HepG2 (cell line): ENCODE measurements at regions not wholly inside any gene's neighbourhood (a gene's known extent, or its start where the extent isn't known, plus 50 kb on each side); places are given as distances from the start of the nearest gene placed in this dataset.
A peak's percentile ranks its signal among the peaks of the same experiment; 100 is the strongest.
"Not testable (repeated sequence)": the region's sequence is repeated elsewhere in the genome, so short reads cannot be mapped to it uniquely, and the experiment has no call there.

Experiments
- CHCHD3 ChIP-seq: sonication (generic); formaldehyde crosslinking; IDR thresholded peaks from 2 replicates; pipeline ENCODE4 v1.8.0; 2022; ENCODE audit warnings: mild to moderate bottlenecking, missing genetic modification reagents, moderate library complexity
- GABPB1 ChIP-seq: IDR thresholded peaks from 2 replicates; pipeline ENCODE4 v1.6.1; 2016; ENCODE audit warnings: mild to moderate bottlenecking, missing genetic modification reagents, moderate library complexity, missing compliant biosample characterization
- HES4 ChIP-seq: sonication (generic); formaldehyde crosslinking; IDR thresholded peaks from 2 replicates; pipeline ENCODE4 v1.9.0; 2021; ENCODE audit warnings: mild to moderate bottlenecking, missing genetic modification reagents, borderline replicate concordance
- HMG20B ChIP-seq: conservative IDR thresholded peaks from 2 replicates; pipeline ENCODE4 v1.6.1; 2016; ENCODE audit warnings: missing genetic modification reagents, missing compliant biosample characterization
- HMGXB4 ChIP-seq, 2 experiments: sonication (generic) in 1 of 2; formaldehyde crosslinking in 1 of 2; IDR thresholded peaks; 2 replicates each; pipeline versions ENCODE4 v1.4.0 to v1.6.1; 2018 to 2020; ENCODE audit warnings: missing genetic modification reagents in 2 of 2, borderline replicate concordance in 1 of 2, low read depth in 1 of 2, mild to moderate bottlenecking in 1 of 2, missing biosample characterization in 1 of 2
- HNRNPLL ChIP-seq: fragments of 200-400 bp; formaldehyde crosslinking; IDR thresholded peaks from 2 replicates; pipeline ENCODE4 v1.6.1; 2017; ENCODE audit warnings: mild to moderate bottlenecking, low read depth, low read length; ENCODE audit not compliant: poor library complexity, severe bottlenecking
- ISL2 ChIP-seq: sonication (generic); formaldehyde crosslinking; IDR thresholded peaks from 2 replicates; pipeline ENCODE4 v1.5.0; 2020; ENCODE audit warnings: missing genetic modification reagents
- KDM5B ChIP-seq: sonication (generic); formaldehyde crosslinking; IDR thresholded peaks from 2 replicates; pipeline ENCODE4 v1.4.0; 2020; ENCODE audit warnings: missing genetic modification reagents, mild to moderate bottlenecking, borderline replicate concordance
- NFKB2 ChIP-seq: sonication (generic); formaldehyde crosslinking; IDR thresholded peaks from 2 replicates; pipeline ENCODE4 v1.4.0; 2020; ENCODE audit warnings: missing genetic modification reagents, borderline replicate concordance
- RXRA ChIP-seq: sonication (generic); formaldehyde crosslinking; IDR thresholded peaks from 2 replicates; pipeline ENCODE4 v1.5.1; 2020; ENCODE audit warnings: missing genetic modification reagents
- TCF12 ChIP-seq, 2 experiments: fragments of 450-650 bp in 1 of 2; sonication (generic) in 1 of 2; formaldehyde crosslinking in 1 of 2; IDR thresholded peaks; 2 replicates each; pipeline versions ENCODE4 v1.6.1 to v1.8.0; 2017 to 2022; ENCODE audit warnings: antibody characterized with exemption in 1 of 2, mild to moderate bottlenecking in 1 of 2, missing genetic modification reagents in 1 of 2, moderate library complexity in 1 of 2
- ZFY ChIP-seq: sonication (generic); formaldehyde crosslinking; IDR thresholded peaks from 2 replicates; pipeline ENCODE4 v1.4.0; 2020; ENCODE audit warnings: missing genetic modification reagents
- ZNF230 ChIP-seq: sonication (generic); formaldehyde crosslinking; IDR thresholded peaks from 2 replicates; pipeline ENCODE4 v1.4.0; 2020; ENCODE audit warnings: mild to moderate bottlenecking, missing genetic modification reagents
- ZNF263 ChIP-seq: sonication (generic); formaldehyde crosslinking; IDR thresholded peaks from 2 replicates; pipeline ENCODE4 v1.4.0; 2020; ENCODE audit warnings: missing genetic modification reagents
- ZNF574 ChIP-seq: sonication (generic); formaldehyde crosslinking; IDR thresholded peaks from 2 replicates; pipeline ENCODE4 v1.4.0; 2020; ENCODE audit warnings: missing genetic modification reagents
- ZNF605 ChIP-seq: sonication (generic); formaldehyde crosslinking; IDR thresholded peaks from 2 replicates; pipeline ENCODE4 v1.8.0; 2022; ENCODE audit warnings: mild to moderate bottlenecking, missing genetic modification reagents
- ZNF883 ChIP-seq: sonication (generic); formaldehyde crosslinking; IDR thresholded peaks from 2 replicates; pipeline ENCODE4 v1.5.1; 2020; ENCODE audit warnings: mild to moderate bottlenecking, missing genetic modification reagents; ENCODE audit errors: not compliant biosample characterization
- TF ChIP-seq, protein P1 (sequence below): sonication (generic); formaldehyde crosslinking; IDR thresholded peaks from 2 replicates; pipeline ENCODE4 v1.8.1; 2023; ENCODE audit warnings: mild to moderate bottlenecking, moderate library complexity, missing genetic modification reagents
- TF ChIP-seq, protein P2 (sequence below): sonication (generic); formaldehyde crosslinking; IDR thresholded peaks from 2 replicates; pipeline ENCODE4 v1.5.1; 2020; ENCODE audit warnings: missing genetic modification reagents, mild to moderate bottlenecking, borderline replicate concordance
- TF ChIP-seq, protein P3 (sequence below): sonication (generic); formaldehyde crosslinking; IDR thresholded peaks from 2 replicates; pipeline ENCODE4 v1.5.1; 2020; ENCODE audit warnings: missing genetic modification reagents, mild to moderate bottlenecking, borderline replicate concordance

GRCh38 chr20:25862967-25863530 is 166.4 kb upstream of the ZNF337 start (continued):
- TF ChIP-seq ZNF574 (CRISPR knock-in tag) (peak; percentile 50; the same call in 1 of the 2 replicates), HES4 (CRISPR knock-in tag) (peak; percentile 49; the same call in 1 of the 2 replicates), GABPB1 (CRISPR knock-in tag) (peak; percentile 62), HMGXB4 (CRISPR knock-in tag; IDR thresholded peaks at IDR 0.05; ENCODE audit: borderline replicate concordance in 1 of 2, low read depth in 1 of 2) (peak in 1 of 2 experiments; percentile 53; a peak in 2 of 4 replicates), HNRNPLL (peak; percentile 97), ZNF883 (peak; percentile 80), ISL2 (peak; percentile 33; the same call in 1 of the 2 replicates), ZNF263 (CRISPR knock-in tag) (peak; percentile 27; the same call in 1 of the 2 replicates), ZFY (peak; percentile 42; the same call in 1 of the 2 replicates), RXRA (CRISPR knock-in tag) (peak; percentile 31; the same call in 1 of the 2 replicates), HMG20B (peak; percentile 80; the same call in 1 of the 2 replicates), TCF12 (CRISPR knock-in tag; IDR thresholded peaks at IDR 0.05) (0 out of 2 replicates have a peak, but pooled peaks have one; percentile 11), KDM5B (CRISPR knock-in tag) (peak; percentile 23; the same call in 1 of the 2 replicates), ZNF605 (CRISPR knock-in tag) (peak; percentile 89), NFKB2 (CRISPR knock-in tag) (peak; percentile 67; the same call in 1 of the 2 replicates), ZNF230 (CRISPR knock-in tag) (peak; percentile 86; the same call in 1 of the 2 replicates), CHCHD3 (0 out of 2 replicates have a peak, but pooled peaks have one; percentile 22)
- TF ChIP-seq, protein P1, sequence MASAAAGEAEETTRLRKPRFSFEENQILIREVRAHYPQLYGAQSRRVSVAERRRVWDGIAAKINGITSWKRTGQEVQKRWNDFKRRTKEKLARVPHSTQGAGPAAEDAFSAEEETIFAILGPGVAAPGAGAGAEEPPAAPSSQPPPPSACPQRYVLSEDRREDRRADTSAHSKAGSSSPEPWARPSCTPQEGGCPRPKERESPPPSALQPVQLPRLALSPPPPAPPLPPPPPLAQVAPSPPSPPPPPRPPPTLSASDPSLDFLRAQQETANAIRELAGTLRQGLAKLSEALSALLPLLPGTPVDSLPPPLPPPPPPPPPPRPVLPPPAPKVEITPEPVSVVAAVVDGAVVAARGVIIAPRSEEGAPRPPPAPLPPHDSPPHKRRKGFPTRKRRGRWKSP, result peak; percentile 92
- TF ChIP-seq, protein P2, sequence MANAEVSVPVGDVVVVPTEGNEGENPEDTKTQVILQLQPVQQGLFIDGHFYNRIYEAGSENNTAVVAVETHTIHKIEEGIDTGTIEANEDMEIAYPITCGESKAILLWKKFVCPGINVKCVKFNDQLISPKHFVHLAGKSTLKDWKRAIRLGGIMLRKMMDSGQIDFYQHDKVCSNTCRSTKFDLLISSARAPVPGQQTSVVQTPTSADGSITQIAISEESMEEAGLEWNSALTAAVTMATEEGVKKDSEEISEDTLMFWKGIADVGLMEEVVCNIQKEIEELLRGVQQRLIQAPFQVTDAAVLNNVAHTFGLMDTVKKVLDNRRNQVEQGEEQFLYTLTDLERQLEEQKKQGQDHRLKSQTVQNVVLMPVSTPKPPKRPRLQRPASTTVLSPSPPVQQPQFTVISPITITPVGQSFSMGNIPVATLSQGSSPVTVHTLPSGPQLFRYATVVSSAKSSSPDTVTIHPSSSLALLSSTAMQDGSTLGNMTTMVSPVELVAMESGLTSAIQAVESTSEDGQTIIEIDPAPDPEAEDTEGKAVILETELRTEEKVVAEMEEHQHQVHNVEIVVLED, result peak; percentile 53
- not testable (repeated sequence) for TF ChIP-seq TCF12 (IDR thresholded peaks at IDR 0.05)
- TF ChIP-seq, protein P3, sequence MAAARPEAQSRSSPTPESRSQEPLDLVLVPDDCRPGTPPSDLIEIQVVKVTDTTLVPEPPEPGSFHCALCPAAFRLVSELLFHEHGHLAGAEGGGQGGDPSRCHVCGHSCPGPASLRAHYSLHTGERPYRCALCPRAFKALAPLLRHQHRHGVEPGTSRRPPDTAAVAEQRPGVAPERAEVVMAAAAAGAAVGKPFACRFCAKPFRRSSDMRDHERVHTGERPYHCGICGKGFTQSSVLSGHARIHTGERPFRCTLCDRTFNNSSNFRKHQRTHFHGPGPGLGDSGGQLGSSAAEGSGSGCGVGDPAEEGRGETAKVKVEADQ (CRISPR knock-in tag), result peak; percentile 42; the same call in 1 of the 2 replicates
